ES-I3 (cell line): ENCODE measurements at regions not wholly inside any gene's neighbourhood (a gene's known extent, or its start where the extent isn't known, plus 50 kb on each side); places are given as distances from the start of the nearest gene placed in this dataset.
"Not testable (repeated sequence)": the region's sequence is repeated elsewhere in the genome, so short reads cannot be mapped to it uniquely, and the experiment has no call there.

ENCODE experiments used
- H3K36me3 ChIP-seq: 2 replicates; pipeline ENCODE4 v1.6.1; 2013; ENCODE audit warnings: mild to moderate bottlenecking, low read length, control low read depth, moderate library complexity; ENCODE audit not compliant: insufficient read depth
- H3K4me1 ChIP-seq: 2 replicates; pipeline ENCODE4 v1.6.1; 2013; ENCODE audit warnings: mild to moderate bottlenecking, control low read depth, low read length; ENCODE audit not compliant: insufficient read depth
- H3K9ac ChIP-seq: 2 replicates; pipeline ENCODE4 v1.6.1; 2013; ENCODE audit warnings: low read depth, mild to moderate bottlenecking, low read length, moderate library complexity
- H3K9me3 ChIP-seq: 2 replicates; pipeline ENCODE4 v1.6.1; 2013; ENCODE audit warnings: mild to moderate bottlenecking, low read length, moderate library complexity; ENCODE audit not compliant: control insufficient read depth, insufficient read depth

DNA sequence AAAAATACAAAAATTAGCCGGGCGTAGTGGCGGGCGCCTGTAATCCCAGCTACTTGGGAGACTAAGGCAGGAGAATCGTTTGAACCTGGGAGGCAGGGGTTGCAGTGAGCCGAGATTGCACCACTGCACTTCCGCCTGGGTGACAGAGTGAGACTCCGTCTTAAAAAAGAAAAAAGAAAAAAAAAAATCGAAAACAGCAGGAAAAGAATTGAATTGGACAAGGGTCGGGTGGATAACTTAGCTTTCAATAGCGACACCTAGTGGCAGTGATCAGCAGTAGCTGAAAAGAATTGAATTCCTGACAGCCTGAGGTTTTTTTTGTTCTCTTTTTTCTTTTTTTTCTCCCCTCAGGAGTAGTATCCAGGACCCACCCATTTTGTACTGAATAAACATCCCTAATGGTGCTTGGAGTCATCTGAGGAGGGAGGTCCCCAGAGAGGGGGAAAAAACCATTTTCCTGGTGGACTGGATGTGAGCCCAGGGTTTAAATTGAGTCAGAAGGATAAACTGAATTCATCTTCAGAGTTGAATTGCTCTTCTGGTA, 55.1 kb downstream of the CYCS start:
- Histone ChIP-seq H3K9ac (no peak overlapping the region; the same call in 1 of the 2 replicates), H3K36me3 (no peaks in the 10 kb centered on the region), H3K4me1 (peaks cover 4% of the 10 kb centered on the region; the same call in 1 of the 2 replicates), H3K9me3 (no peaks in the 10 kb centered on the region)

- H3K4me1 ChIP-seq: peaks cover 4% of the 10 kb centered on the region; the same call in 1 of the 2 replicates
- no peaks in the 10 kb centered on the region for H3K9me3 ChIP-seq
- H3K9ac ChIP-seq: no peak overlapping the region
- H3K36me3 ChIP-seq: no peaks in the 10 kb centered on the region
Observed at GRCh38 chr7:25068502-25069213, 56.4 kb downstream of the CYCS start.

DNA sequence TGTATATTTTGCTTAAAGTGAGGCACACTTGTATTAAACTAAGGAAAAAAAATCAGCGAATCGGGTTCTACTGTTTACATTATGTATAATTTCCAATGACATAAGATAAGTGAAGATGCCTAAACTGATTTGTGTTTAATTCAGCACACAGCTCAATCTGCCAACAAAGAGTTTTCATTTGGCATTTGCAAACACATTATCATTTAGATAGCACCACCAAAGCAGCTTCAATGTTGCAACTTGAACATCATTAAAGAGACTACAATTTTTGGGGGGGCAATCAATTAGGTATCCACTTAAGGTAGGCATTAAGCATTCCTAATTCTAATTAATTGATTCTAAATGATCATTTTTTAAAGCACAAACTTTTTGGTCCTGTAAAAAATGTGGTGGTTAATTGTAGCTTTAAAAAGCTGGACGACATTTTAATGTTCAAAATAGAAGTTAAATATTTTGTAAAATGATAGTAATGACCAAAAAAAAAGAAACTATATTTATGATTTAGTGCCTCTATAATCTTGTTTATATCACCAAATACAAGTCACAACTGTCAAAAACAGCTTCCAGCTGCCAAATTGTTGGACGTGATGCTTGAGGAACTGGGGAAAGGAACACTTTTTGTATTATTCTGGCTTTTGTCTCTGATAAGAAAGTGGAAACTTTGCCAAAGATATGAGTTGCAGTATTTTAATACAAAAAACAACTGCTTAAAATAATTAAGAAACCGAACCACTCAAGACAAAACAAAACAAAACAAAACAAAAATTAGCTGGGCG, 57.1 kb downstream of the CYCS start:
- Histone ChIP-seq H3K4me1 (peaks cover 4% of the 10 kb centered on the region; the same call in 1 of the 2 replicates), H3K9me3 (no peaks in the 10 kb centered on the region), H3K9ac (no peak overlapping the region), H3K36me3 (no peaks in the 10 kb centered on the region)

DNA sequence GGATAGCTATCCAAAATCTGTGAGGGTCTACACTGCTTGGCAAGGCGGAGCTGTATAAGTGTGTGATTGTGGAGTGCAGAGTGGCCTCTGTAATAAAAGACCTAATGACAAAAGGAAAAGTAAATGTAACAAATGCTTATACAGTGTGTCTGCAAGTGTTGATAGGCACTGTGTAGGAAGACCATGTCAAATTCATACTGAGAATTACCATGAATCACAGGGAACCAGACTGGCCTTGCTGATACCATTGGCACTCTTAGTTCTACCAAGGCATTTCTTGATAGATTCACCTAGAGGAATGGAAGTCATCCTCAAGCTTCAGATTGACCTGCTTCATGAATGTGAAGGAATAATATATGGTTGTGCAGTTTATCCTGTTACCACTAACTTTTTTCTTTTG, 58.8 kb downstream of the CYCS start:
- no peaks in the 10 kb centered on the region for H3K9me3 ChIP-seq
- no peak overlapping the region for H3K9ac ChIP-seq
- no peaks in the 10 kb centered on the region for H3K36me3 ChIP-seq
- peaks cover 4% of the 10 kb centered on the region; the same call in 1 of the 2 replicates for H3K4me1 ChIP-seq

GRCh38 chr7:25062380-25062779, 62.7 kb downstream of the CYCS start:
- Histone ChIP-seq H3K9ac (no peak overlapping the region), H3K9me3 (no peaks in the 10 kb centered on the region), H3K36me3 (no peaks in the 10 kb centered on the region), H3K4me1 (peaks cover 6% of the 10 kb centered on the region; the same call in 1 of the 2 replicates)

GRCh38 chr7:25060487-25061055, 64.5 kb downstream of the CYCS start:
- Histone ChIP-seq H3K36me3 (no peaks in the 10 kb centered on the region), H3K9ac (no peak overlapping the region), H3K4me1 (peaks cover 6% of the 10 kb centered on the region; the same call in 1 of the 2 replicates), H3K9me3 (no peaks in the 10 kb centered on the region)

- no peak overlapping the region for H3K9ac ChIP-seq
- peaks cover 6% of the 10 kb centered on the region; the same call in 1 of the 2 replicates for H3K4me1 ChIP-seq
- H3K36me3 ChIP-seq: no peaks in the 10 kb centered on the region
- no peaks in the 10 kb centered on the region for H3K9me3 ChIP-seq
Observed at GRCh38 chr7:25059576-25059975, 65.5 kb downstream of the CYCS start.

DNA sequence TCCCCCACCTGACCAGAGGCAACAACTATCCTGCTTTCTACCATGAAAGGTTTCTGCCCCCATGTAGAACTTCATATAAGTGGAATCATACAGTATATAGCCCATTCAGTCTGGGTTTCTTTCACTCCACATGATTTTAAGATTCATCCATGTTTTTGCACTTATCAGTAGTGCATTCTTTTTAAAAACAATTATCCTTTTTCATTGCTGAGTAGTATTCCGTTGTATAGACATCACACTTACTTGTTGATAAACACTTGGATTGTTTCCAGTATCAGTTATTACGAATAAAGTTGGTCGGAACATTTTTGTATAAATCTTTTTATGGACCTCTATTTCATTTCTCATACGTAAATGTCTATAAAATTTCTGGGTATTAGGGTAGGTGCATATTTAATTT, 68.7 kb downstream of the CYCS start:
- no peaks in the 10 kb centered on the region for H3K9me3 ChIP-seq
- no peaks in the 10 kb centered on the region for H3K36me3 ChIP-seq
- H3K9ac ChIP-seq: no peak overlapping the region
- peaks cover 6% of the 10 kb centered on the region; the same call in 1 of the 2 replicates for H3K4me1 ChIP-seq

DNA sequence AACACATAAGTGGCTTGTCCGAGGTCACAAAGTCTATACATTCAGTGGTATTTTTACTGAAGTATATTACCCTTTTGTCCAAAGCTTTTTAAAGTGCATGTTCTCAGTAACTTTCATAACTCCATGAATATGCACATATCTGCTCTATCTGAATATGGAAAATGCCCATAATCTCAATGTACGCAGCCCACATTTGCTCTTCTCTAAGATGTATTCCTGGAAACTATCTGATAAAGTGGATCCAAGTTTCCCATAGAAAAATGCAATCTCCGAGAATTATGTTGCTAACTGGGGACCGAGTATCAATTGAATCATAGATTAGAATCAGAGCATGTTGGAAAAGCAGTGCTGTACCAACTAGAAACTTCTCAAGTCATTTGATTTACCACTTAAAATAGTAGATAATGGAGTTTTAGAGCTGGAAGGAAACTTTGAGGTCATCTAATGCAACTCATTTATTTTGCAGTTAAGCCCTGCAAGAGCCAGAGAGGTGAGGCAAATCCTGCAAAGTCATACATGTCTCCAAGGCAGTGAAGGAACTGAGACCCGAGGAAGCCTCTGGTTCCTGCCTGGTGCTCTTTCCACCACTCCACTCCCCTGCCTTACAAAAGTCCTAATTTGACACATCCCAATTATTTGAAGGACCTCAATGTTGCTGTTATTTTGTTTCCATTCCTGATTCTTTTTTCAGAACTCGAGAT, 69.4 kb downstream of the CYCS start:
- Histone ChIP-seq H3K36me3 (no peaks in the 10 kb centered on the region), H3K9me3 (no peaks in the 10 kb centered on the region), H3K9ac (no peak overlapping the region), H3K4me1 (peaks cover 6% of the 10 kb centered on the region; the same call in 1 of the 2 replicates)

- Histone ChIP-seq H3K4me1 (peaks cover 6% of the 10 kb centered on the region; the same call in 1 of the 2 replicates), H3K9me3 (no peaks in the 10 kb centered on the region), H3K9ac (no peak overlapping the region), H3K36me3 (no peaks in the 10 kb centered on the region)
Observed at GRCh38 chr7:25054819-25055519, 70.1 kb downstream of the CYCS start.

DNA sequence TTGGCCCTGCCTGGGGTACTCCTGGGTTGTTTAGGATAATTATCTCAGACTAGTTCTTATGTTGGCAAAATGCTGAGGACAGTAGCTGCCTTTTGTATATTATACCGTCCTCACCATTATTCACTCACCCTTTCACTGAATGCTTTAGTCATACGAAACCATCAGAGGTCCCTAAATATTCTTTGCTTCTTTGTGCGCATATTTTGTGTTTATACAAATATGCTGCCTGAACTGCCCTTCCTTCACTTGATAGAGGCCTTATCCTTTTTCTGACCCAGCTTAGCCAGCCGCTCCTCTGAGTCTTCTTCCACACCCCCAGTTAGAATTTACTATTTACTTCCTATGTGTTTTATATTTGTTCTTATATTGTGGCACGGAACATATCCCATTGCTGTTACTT, 70.2 kb upstream of the OSBPL3 start:
- no peaks in the 10 kb centered on the region for H3K36me3 ChIP-seq
- no peak overlapping the region for H3K9ac ChIP-seq
- no peaks in the 10 kb centered on the region for H3K9me3 ChIP-seq
- no peaks in the 10 kb centered on the region; the same call in 1 of the 2 replicates for H3K4me1 ChIP-seq

DNA sequence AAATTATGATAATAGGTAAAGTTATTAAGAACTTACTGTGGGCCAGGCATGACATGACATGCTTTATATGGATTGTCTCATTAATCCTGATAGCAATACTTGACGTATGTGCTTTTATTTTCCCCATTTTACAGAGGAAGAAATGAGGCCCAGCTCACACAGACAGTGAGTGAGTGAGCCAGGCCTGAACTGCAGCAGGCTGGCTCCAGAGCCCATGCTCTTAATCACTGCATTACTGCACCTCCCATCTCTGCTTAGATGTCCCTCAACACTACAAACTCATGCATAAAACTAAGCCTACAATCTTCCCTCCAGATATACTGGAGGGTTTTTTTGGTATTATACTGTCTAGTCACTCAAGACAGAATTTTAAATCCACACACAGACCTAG, 68.5 kb upstream of the OSBPL3 start:
- Histone ChIP-seq H3K9me3 (no peaks in the 10 kb centered on the region), H3K36me3 (no peaks in the 10 kb centered on the region), H3K4me1 (no peaks in the 10 kb centered on the region; the same call in 1 of the 2 replicates), H3K9ac (0 out of 2 replicates have a peak overlapping the region, but pooled peaks have one; percentile 44)

DNA sequence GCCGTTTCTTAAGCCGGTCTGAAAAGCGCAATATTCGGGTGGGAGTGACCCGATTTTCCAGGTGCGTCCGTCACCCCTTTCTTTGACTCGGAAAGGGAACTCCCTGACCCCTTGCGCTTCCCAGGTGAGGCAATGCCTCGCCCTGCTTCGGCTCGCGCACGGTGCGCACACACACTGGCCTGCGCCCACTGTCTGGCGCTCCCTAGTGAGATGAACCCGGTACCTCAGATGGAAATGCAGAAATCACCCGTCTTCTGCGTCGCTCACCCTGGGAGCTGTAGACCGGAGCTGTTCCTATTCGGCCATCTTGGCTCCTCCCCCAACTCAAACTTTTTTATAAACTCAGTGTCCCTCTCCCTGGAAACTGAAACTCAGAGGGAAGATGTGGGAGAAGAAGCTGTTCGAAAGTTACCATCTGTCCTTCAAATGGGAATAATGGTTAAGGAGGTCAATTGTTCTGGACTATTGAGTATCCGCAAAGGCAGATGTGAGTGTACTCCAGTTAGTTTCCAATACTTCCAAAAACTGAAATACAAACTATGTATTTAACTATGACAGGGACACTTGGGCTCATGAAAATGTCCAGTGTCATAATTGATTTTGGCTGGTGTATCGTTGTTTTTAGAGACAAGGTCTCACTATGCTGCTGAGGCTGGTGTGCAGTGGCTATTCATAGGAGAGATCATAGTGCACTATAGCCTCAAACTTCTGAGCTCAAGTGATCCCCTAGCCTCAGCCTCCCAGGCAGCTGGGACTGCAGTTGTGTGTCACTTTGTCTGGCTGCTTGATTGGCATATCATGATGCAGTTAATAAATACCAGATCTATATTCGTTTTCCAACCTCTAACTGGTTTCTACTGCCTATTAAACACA, 67.8 kb upstream of the OSBPL3 start:
- not testable (repeated sequence) for H3K4me1 ChIP-seq, H3K36me3 ChIP-seq, H3K9me3 ChIP-seq
- H3K9ac ChIP-seq: peak overlapping the region; percentile 44
